HG02678 (cell line): ENCODE measurements at regions not wholly inside any gene's neighbourhood (a gene's known extent, or its start where the extent isn't known, plus 50 kb on each side); places are given as distances from the start of the nearest gene placed in this dataset.
"Not testable (repeated sequence)": the region's sequence is repeated elsewhere in the genome, so short reads cannot be mapped to it uniquely, and the experiment has no call there.

Source experiments
- ATAC-seq: cut with Tn5 transposase; IDR thresholded peaks from one replicate; pipeline ENCODE4 v1.9.1; 2021; ENCODE audit warnings: mild to moderate bottlenecking, moderate library complexity; ENCODE audit not compliant: unreplicated experiment

- no peak for ATAC-seq
Observed at GRCh38 chr11:25742800-25743199, 589.1 kb upstream of the ANO3 start.

GRCh38 chr11:25755381-25755780 is 576.5 kb upstream of the ANO3 start:
- ATAC-seq: no peak

- ATAC-seq: no peak
Observed at GRCh38 chr11:25755918-25756584, 575.9 kb upstream of the ANO3 start.

GRCh38 chr11:25758145-25758661 is 573.7 kb upstream of the ANO3 start:
- ATAC-seq: no peak

- no peak for ATAC-seq
Observed at GRCh38 chr11:25766332-25767015, 565.5 kb upstream of the ANO3 start.

GRCh38 chr11:25769287-25769686 is 562.6 kb upstream of the ANO3 start:
- no peak for ATAC-seq

- no peak for ATAC-seq
Observed at GRCh38 chr11:25771605-25772004, 560.3 kb upstream of the ANO3 start.

- ATAC-seq: no peak
Observed at GRCh38 chr11:25775603-25776002, 556.3 kb upstream of the ANO3 start.

GRCh38 chr11:25776238-25776637 is 555.7 kb upstream of the ANO3 start:
- ATAC-seq: no peak

GRCh38 chr11:25777343-25777742 is 554.6 kb upstream of the ANO3 start:
- ATAC-seq: no peak

GRCh38 chr11:25779033-25779432 is 552.9 kb upstream of the ANO3 start:
- no peak for ATAC-seq

GRCh38 chr11:25787416-25787815 is 544.5 kb upstream of the ANO3 start:
- ATAC-seq: no peak

- ATAC-seq: no peak
Observed at GRCh38 chr11:25790396-25790795, 541.5 kb upstream of the ANO3 start.

GRCh38 chr11:25793637-25794036 is 538.3 kb upstream of the ANO3 start:
- no peak for ATAC-seq

GRCh38 chr11:25794804-25795203 is 537.1 kb upstream of the ANO3 start:
- ATAC-seq: no peak

- no peak for ATAC-seq
Observed at GRCh38 chr11:25816411-25816810, 515.5 kb upstream of the ANO3 start.

GRCh38 chr11:25824688-25825087 is 507.2 kb upstream of the ANO3 start:
- no peak for ATAC-seq

GRCh38 chr11:25831485-25831884 is 500.4 kb upstream of the ANO3 start:
- ATAC-seq: not testable (repeated sequence)

- ATAC-seq: no peak
Observed at GRCh38 chr11:25838918-25839625, 492.9 kb upstream of the ANO3 start.

- no peak for ATAC-seq
Observed at GRCh38 chr11:25844811-25845210, 487.1 kb upstream of the ANO3 start.

- ATAC-seq: no peak
Observed at GRCh38 chr11:25855916-25856315, 476.0 kb upstream of the ANO3 start.

- ATAC-seq: no peak
Observed at GRCh38 chr11:25859776-25860175, 472.2 kb upstream of the ANO3 start.
